OCI-LY7 (cell line): ENCODE measurements at regions not wholly inside any gene's neighbourhood (a gene's known extent, or its start where the extent isn't known, plus 50 kb on each side); places are given as distances from the start of the nearest gene placed in this dataset.

Source experiments
- BruUV-seq: library from RNA; stranded (reverse); fragments of 400-500 nt; replicated peaks from 2 replicates; lab custom pipeline; 2021; lab: Mats Ljungman, UMichigan
- CTCF ChIA-PET: fragments of 300-600 bp; sonication (Branson Sonifier 250); formaldehyde crosslinking; loops from one replicate; lab custom pipeline; 2022; ENCODE audit warnings: antibody characterized with exemption; ENCODE audit not compliant: unreplicated experiment; lab: Charles Lee
- POLR2A ChIA-PET: fragments of 300-600 bp; sonication (Branson Sonifier 250); formaldehyde crosslinking; loops from one replicate; lab custom pipeline; 2022; ENCODE audit warnings: antibody characterized with exemption; lab: Charles Lee
- DNase-seq: peaks from one replicate; pipeline ENCODE4 v3.0.0-alpha.2; 2015; ENCODE audit warnings: low spot score
- H2AFZ ChIP-seq: fragments of 200-600 bp; sonication (generic), shearing (Covaris generic); 2 replicates; pipeline ENCODE4 v1.6.1; 2014; ENCODE audit warnings: mild to moderate bottlenecking, antibody characterized with exemption, low read length, moderate library complexity
- H3K27ac ChIP-seq: fragments of 200-600 bp; sonication (generic); 2 replicates; pipeline ENCODE4 v1.5.1; 2014; ENCODE audit warnings: mixed run types, low read depth, mild to moderate bottlenecking, moderate library complexity, low read length, inconsistent platforms; ENCODE audit not compliant: poor library complexity, severe bottlenecking
- H3K36me3 ChIP-seq: fragments of 200-600 bp; sonication (generic); 2 replicates; pipeline ENCODE4 v1.6.1; 2014; ENCODE audit warnings: mild to moderate bottlenecking, antibody characterized with exemption, low read length, moderate library complexity, mixed read lengths; ENCODE audit not compliant: insufficient read depth
- H3K4me1 ChIP-seq: fragments of 200-600 bp; sonication (generic); 2 replicates; pipeline ENCODE4 v1.5.1; 2014; ENCODE audit warnings: mild to moderate bottlenecking, low read length; ENCODE audit not compliant: insufficient read depth, poor library complexity, severe bottlenecking
- H3K4me2 ChIP-seq: fragments of 200-600 bp; sonication (generic); 2 replicates; pipeline ENCODE4 v1.6.1; 2014; ENCODE audit warnings: mild to moderate bottlenecking, low read length
- H3K4me3 ChIP-seq: fragments of 200-600 bp; sonication (generic); 2 replicates; pipeline ENCODE4 v1.5.1; 2014; ENCODE audit warnings: mild to moderate bottlenecking, low read depth, low read length; ENCODE audit not compliant: poor library complexity, severe bottlenecking
- H3K79me2 ChIP-seq: fragments of 200-600 bp; sonication (generic); 2 replicates; pipeline ENCODE4 v1.6.1; 2016; ENCODE audit warnings: low read depth, mild to moderate bottlenecking, low read length, moderate library complexity, mixed read lengths; ENCODE audit not compliant: insufficient read depth
- H3K9me2 ChIP-seq: fragments of 200-600 bp; sonication (generic); 2 replicates; pipeline ENCODE4 v1.6.1; 2016; ENCODE audit warnings: mild to moderate bottlenecking, low read length, mixed read lengths; ENCODE audit not compliant: insufficient read depth
- H3K9me3 ChIP-seq: fragments of 200-600 bp; sonication (generic); 2 replicates; pipeline ENCODE4 v1.6.1; 2014; ENCODE audit warnings: mild to moderate bottlenecking, mixed run types, low read length, mixed read lengths
- H4K20me1 ChIP-seq: fragments of 200-600 bp; sonication (generic); 2 replicates; pipeline ENCODE4 v1.6.1; 2014; ENCODE audit warnings: mild to moderate bottlenecking, antibody characterized with exemption, low read length, moderate library complexity, mixed read lengths; ENCODE audit not compliant: insufficient read depth
- CTCF ChIP-seq: fragments of 200-600 bp; sonication (generic); conservative IDR thresholded peaks from 2 replicates; pipeline ENCODE4 v1.5.1; 2014; ENCODE audit warnings: mild to moderate bottlenecking, antibody characterized with exemption, low read length, moderate library complexity, mixed read lengths
- EZH2phosphoT487 ChIP-seq: fragments of 200-600 bp; sonication (generic); IDR thresholded peaks from 2 replicates; pipeline ENCODE4 v1.6.1; 2018; ENCODE audit warnings: low read depth, borderline replicate concordance, mild to moderate bottlenecking, mixed run types, antibody characterized with exemption, low read length, moderate library complexity, mixed read lengths
- intact Hi-C: fragments of 100-400 bp; cut with micrococcal nuclease; formaldehyde crosslinking; loops from one replicate; pipeline ENCODE4 v1.10.0; 2022; ENCODE audit not compliant: unreplicated experiment

- Histone ChIP-seq H3K36me3 (no peaks in the 10 kb centered on the region), H3K27ac (no peak overlapping the region), H3K4me3 (no peak overlapping the region), H4K20me1 (no peaks in the 10 kb centered on the region), H3K4me1 (no peaks in the 10 kb centered on the region), H3K9me3 (no peaks in the 10 kb centered on the region), H3K4me2 (no peak overlapping the region), H2AFZ (no peak overlapping the region), H3K79me2 (no peaks in the 10 kb centered on the region), H3K9me2 (no peaks in the 10 kb centered on the region)
- ChIA-PET POLR2A (no interaction called here), CTCF (no interaction called here)
- DNase-seq, result no peak
- TF ChIP-seq CTCF, result no peak
- intact Hi-C loops, result no loop called here
- BruUV-seq, result no TSS peak
These were observed 577.5 kb downstream of the QKI start for GRCh38 chr6:163992056-163992455.

- BruUV-seq, result no TSS peak
- H3K36me3 ChIP-seq, result no peaks in the 10 kb centered on the region
- ChIA-PET POLR2A (interaction anchor here (0.6 to 0.7 kb wide), 2 partner anchors 557 to 706 kb away, joined by 3 read pairs; no protein-coding TSS in a partner anchor), CTCF (no interaction called here)
- intact Hi-C loops, result no loop called here
- no peaks in the 10 kb centered on the region for H4K20me1 ChIP-seq
- DNase-seq, result no peak
- H3K9me3 ChIP-seq, result no peaks in the 10 kb centered on the region
- H3K27ac ChIP-seq, result no peak overlapping the region
- no peak overlapping the region for H3K4me2 ChIP-seq
- no peaks in the 10 kb centered on the region for H3K9me2 ChIP-seq
- no peaks in the 10 kb centered on the region for H3K79me2 ChIP-seq
- no peak overlapping the region for H3K4me3 ChIP-seq
- TF ChIP-seq CTCF (no peak), EZH2phosphoT487 (no peak)
- no peak overlapping the region for H2AFZ ChIP-seq
- H3K4me1 ChIP-seq, result no peaks in the 10 kb centered on the region
These were observed 576.8 kb downstream of the QKI start for GRCh38 chr6:163991321-163991720.

GRCh38 chr6:163986313-163986712, 571.8 kb downstream of the QKI start:
- no peaks in the 10 kb centered on the region for H3K9me2 ChIP-seq
- ChIA-PET CTCF (no interaction called here), POLR2A (no interaction called here)
- H3K4me2 ChIP-seq, result no peak overlapping the region
- H3K9me3 ChIP-seq, result no peaks in the 10 kb centered on the region
- no peaks in the 10 kb centered on the region for H4K20me1 ChIP-seq
- H3K4me3 ChIP-seq, result no peak overlapping the region
- TF ChIP-seq EZH2phosphoT487, result no peak
- no peak for TF ChIP-seq CTCF
- H3K36me3 ChIP-seq, result no peaks in the 10 kb centered on the region
- H3K27ac ChIP-seq, result no peak overlapping the region
- no peak overlapping the region for H2AFZ ChIP-seq
- no peaks in the 10 kb centered on the region for H3K79me2 ChIP-seq
- H3K4me1 ChIP-seq, result no peaks in the 10 kb centered on the region
- BruUV-seq, result no TSS peak
- intact Hi-C loops, result no loop called here
- no peak for DNase-seq
